ENCODE measurements at regions not wholly inside any gene's neighbourhood (a gene's known extent, or its start where the extent isn't known, plus 50 kb on each side); places are given as distances from the start of the nearest gene placed in this dataset.

- TF ChIP-seq, protein P1, sequence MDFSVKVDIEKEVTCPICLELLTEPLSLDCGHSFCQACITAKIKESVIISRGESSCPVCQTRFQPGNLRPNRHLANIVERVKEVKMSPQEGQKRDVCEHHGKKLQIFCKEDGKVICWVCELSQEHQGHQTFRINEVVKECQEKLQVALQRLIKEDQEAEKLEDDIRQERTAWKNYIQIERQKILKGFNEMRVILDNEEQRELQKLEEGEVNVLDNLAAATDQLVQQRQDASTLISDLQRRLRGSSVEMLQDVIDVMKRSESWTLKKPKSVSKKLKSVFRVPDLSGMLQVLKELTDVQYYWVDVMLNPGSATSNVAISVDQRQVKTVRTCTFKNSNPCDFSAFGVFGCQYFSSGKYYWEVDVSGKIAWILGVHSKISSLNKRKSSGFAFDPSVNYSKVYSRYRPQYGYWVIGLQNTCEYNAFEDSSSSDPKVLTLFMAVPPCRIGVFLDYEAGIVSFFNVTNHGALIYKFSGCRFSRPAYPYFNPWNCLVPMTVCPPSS (IDR thresholded peaks at IDR 0.05): no peak
Observed at GRCh38 chr2:217691516-217691915, 311.3 kb downstream of the TNS1 start (continued).

DNA sequence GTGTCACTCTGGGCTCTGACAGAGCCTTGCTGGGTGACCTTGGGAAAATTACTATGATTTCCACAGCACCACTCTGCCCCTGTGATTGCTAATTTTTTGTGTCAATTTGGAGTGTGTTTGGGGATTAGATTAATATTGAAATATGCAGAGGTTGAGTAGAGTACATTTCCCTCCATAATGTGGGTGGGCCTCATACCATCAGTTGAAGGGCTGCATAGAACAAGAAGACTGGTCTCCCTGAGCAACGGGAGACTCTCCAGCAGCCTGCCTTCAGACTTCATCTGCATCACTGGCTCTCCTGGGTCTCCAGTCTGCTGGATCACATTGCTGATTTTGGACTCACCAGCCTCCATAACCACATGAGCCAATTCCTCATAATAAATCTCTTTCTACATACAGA lies 313.7 kb downstream of the TNS1 start:
- CTCF ChIA-PET (ENCODE audit: low intra/inter-chr PET ratio, low total read pairs): no interaction called here
- POLR2A ChIA-PET: no interaction called here
- Histone ChIP-seq H3K9me3 (ENCODE audit: low read length) (no peaks in the 10 kb centered on the region), H3K27ac (ENCODE audit: extremely low read length, insufficient read depth, low read length) (no peak overlapping the region), H4K20me1 (ENCODE audit: insufficient read depth, low read length) (no peaks in the 10 kb centered on the region; the same call in 1 of the 2 replicates), H3K36me3 (replicated peaks in 1 of 2; ENCODE audit: control insufficient read depth in 1 of 2, insufficient read depth in 2 of 2, low read length in 2 of 2) (no peaks in the 10 kb centered on the region), H3K79me2 (ENCODE audit: insufficient read depth, low read length) (no peaks in the 10 kb centered on the region), H3K27me3 (ENCODE audit: control insufficient read depth in 1 of 2, insufficient read depth in 2 of 2, low read length in 2 of 2) (no peaks in the 10 kb centered on the region), H3K4me2 (ENCODE audit: low read depth, low read length) (no peak overlapping the region), H3K9ac (ENCODE audit: insufficient read depth, low read depth, low read length) (no peak overlapping the region), H2AFZ (ENCODE audit: low read length) (no peak overlapping the region), H3K4me1 (ENCODE audit: insufficient read depth, low read length) (peaks cover 10% of the 10 kb centered on the region), H3K4me3 (replicated peaks in 1 of 3; ENCODE audit: insufficient read depth in 1 of 3, low read depth in 2 of 3, low read length in 3 of 3) (no peak overlapping the region)
- 0% methylated on average over 1 of the region's 1 CpG for WGBS (ENCODE audit: low lambda C conversion rate)
- in situ Hi-C loops (cut with HindIII; ENCODE audit: extremely low pct_ligation_motif_present, low pct_unique_long_range_greater_than_20kb): no loop called here
- ATAC-seq: no peak
- no peak for FAIRE-seq
- intact Hi-C loops (cut with micrococcal nuclease; ENCODE audit: unreplicated experiment): no loop called here
- DNase-seq (ENCODE audit: low spot score): no peak
- BruUV-seq (replicated peaks): no TSS peak
- TF ChIP-seq ERF (CRISPR knock-in tag; IDR thresholded peaks at IDR 0.05): no peak
- TF ChIP-seq NFE2L2 (IDR thresholded peaks at IDR 0.05; ENCODE audit: low read length): no peak
- TF ChIP-seq ZNF317 (CRISPR knock-in tag; IDR thresholded peaks at IDR 0.05): no peak
- TF ChIP-seq BCL3 (CRISPR knock-in tag; IDR thresholded peaks at IDR 0.05): no peak
- TF ChIP-seq, protein P2, sequence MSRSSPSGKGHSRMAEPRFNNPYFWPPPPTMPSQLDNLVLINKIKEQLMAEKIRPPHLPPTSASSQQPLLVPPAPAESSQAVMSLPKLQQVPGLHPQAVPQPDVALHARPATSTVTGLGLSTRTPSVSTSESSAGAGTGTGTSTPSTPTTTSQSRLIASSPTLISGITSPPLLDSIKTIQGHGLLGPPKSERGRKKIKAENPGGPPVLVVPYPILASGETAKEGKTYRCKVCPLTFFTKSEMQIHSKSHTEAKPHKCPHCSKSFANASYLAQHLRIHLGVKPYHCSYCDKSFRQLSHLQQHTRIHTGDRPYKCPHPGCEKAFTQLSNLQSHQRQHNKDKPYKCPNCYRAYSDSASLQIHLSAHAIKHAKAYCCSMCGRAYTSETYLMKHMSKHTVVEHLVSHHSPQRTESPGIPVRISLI (CRISPR knock-in tag; IDR thresholded peaks at IDR 0.05; ENCODE audit: borderline replicate concordance): no peak
- TF ChIP-seq ATF4 (CRISPR knock-in tag; IDR thresholded peaks at IDR 0.05): no peak
- TF ChIP-seq POLR2A (IDR thresholded peaks at IDR 0.05; ENCODE audit: insufficient read depth in 1 of 2, low read depth in 2 of 2, low read length in 2 of 2): no peak
- TF ChIP-seq MAF1 (CRISPR knock-in tag; IDR thresholded peaks at IDR 0.05; ENCODE audit: borderline replicate concordance): no peak
- no peak for TF ChIP-seq JUNB (CRISPR knock-in tag; IDR thresholded peaks at IDR 0.05; ENCODE audit: borderline replicate concordance)
- no peak for TF ChIP-seq ZNF484 (CRISPR knock-in tag; IDR thresholded peaks at IDR 0.05; ENCODE audit: borderline replicate concordance, low read depth)
- TF ChIP-seq HNRNPLL (IDR thresholded peaks at IDR 0.05; ENCODE audit: low read depth, low read length, poor library complexity, severe bottlenecking): no peak
- TF ChIP-seq, protein P3, sequence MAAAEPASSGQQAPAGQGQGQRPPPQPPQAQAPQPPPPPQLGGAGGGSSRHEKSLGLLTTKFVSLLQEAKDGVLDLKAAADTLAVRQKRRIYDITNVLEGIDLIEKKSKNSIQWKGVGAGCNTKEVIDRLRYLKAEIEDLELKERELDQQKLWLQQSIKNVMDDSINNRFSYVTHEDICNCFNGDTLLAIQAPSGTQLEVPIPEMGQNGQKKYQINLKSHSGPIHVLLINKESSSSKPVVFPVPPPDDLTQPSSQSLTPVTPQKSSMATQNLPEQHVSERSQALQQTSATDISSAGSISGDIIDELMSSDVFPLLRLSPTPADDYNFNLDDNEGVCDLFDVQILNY (CRISPR knock-in tag; conservative IDR thresholded peaks at IDR 0.05): no peak
- no peak for TF ChIP-seq ZNF570 (CRISPR knock-in tag; IDR thresholded peaks at IDR 0.05; ENCODE audit: borderline replicate concordance)
- no peak for TF ChIP-seq CSRNP1 (CRISPR knock-in tag; IDR thresholded peaks at IDR 0.05)
- no peak for TF ChIP-seq WIZ (CRISPR knock-in tag; IDR thresholded peaks at IDR 0.05)
- TF ChIP-seq ZNF33A (CRISPR knock-in tag; IDR thresholded peaks at IDR 0.05; ENCODE audit: borderline replicate concordance): no peak
